OCI-LY7 (cell line): ENCODE measurements at regions not wholly inside any gene's neighbourhood (a gene's known extent, or its start where the extent isn't known, plus 50 kb on each side); places are given as distances from the start of the nearest gene placed in this dataset.

Source experiments
- BruUV-seq: library from RNA; stranded (reverse); fragments of 400-500 nt; replicated peaks from 2 replicates; lab custom pipeline; 2021; lab: Mats Ljungman, UMichigan
- CTCF ChIA-PET: fragments of 300-600 bp; sonication (Branson Sonifier 250); formaldehyde crosslinking; loops from one replicate; lab custom pipeline; 2022; ENCODE audit warnings: antibody characterized with exemption; ENCODE audit not compliant: unreplicated experiment; lab: Charles Lee
- POLR2A ChIA-PET: fragments of 300-600 bp; sonication (Branson Sonifier 250); formaldehyde crosslinking; loops from one replicate; lab custom pipeline; 2022; ENCODE audit warnings: antibody characterized with exemption; lab: Charles Lee
- DNase-seq: peaks from one replicate; pipeline ENCODE4 v3.0.0-alpha.2; 2015; ENCODE audit warnings: low spot score
- H2AFZ ChIP-seq: fragments of 200-600 bp; sonication (generic), shearing (Covaris generic); 2 replicates; pipeline ENCODE4 v1.6.1; 2014; ENCODE audit warnings: mild to moderate bottlenecking, antibody characterized with exemption, low read length, moderate library complexity
- H3K27ac ChIP-seq: fragments of 200-600 bp; sonication (generic); 2 replicates; pipeline ENCODE4 v1.5.1; 2014; ENCODE audit warnings: mixed run types, low read depth, mild to moderate bottlenecking, moderate library complexity, low read length, inconsistent platforms; ENCODE audit not compliant: poor library complexity, severe bottlenecking
- H3K36me3 ChIP-seq: fragments of 200-600 bp; sonication (generic); 2 replicates; pipeline ENCODE4 v1.6.1; 2014; ENCODE audit warnings: mild to moderate bottlenecking, antibody characterized with exemption, low read length, moderate library complexity, mixed read lengths; ENCODE audit not compliant: insufficient read depth
- H3K4me1 ChIP-seq: fragments of 200-600 bp; sonication (generic); 2 replicates; pipeline ENCODE4 v1.5.1; 2014; ENCODE audit warnings: mild to moderate bottlenecking, low read length; ENCODE audit not compliant: insufficient read depth, poor library complexity, severe bottlenecking
- H3K4me2 ChIP-seq: fragments of 200-600 bp; sonication (generic); 2 replicates; pipeline ENCODE4 v1.6.1; 2014; ENCODE audit warnings: mild to moderate bottlenecking, low read length
- H3K4me3 ChIP-seq: fragments of 200-600 bp; sonication (generic); 2 replicates; pipeline ENCODE4 v1.5.1; 2014; ENCODE audit warnings: mild to moderate bottlenecking, low read depth, low read length; ENCODE audit not compliant: poor library complexity, severe bottlenecking
- H3K79me2 ChIP-seq: fragments of 200-600 bp; sonication (generic); 2 replicates; pipeline ENCODE4 v1.6.1; 2016; ENCODE audit warnings: low read depth, mild to moderate bottlenecking, low read length, moderate library complexity, mixed read lengths; ENCODE audit not compliant: insufficient read depth
- H3K9me2 ChIP-seq: fragments of 200-600 bp; sonication (generic); 2 replicates; pipeline ENCODE4 v1.6.1; 2016; ENCODE audit warnings: mild to moderate bottlenecking, low read length, mixed read lengths; ENCODE audit not compliant: insufficient read depth
- H3K9me3 ChIP-seq: fragments of 200-600 bp; sonication (generic); 2 replicates; pipeline ENCODE4 v1.6.1; 2014; ENCODE audit warnings: mild to moderate bottlenecking, mixed run types, low read length, mixed read lengths
- H4K20me1 ChIP-seq: fragments of 200-600 bp; sonication (generic); 2 replicates; pipeline ENCODE4 v1.6.1; 2014; ENCODE audit warnings: mild to moderate bottlenecking, antibody characterized with exemption, low read length, moderate library complexity, mixed read lengths; ENCODE audit not compliant: insufficient read depth
- CTCF ChIP-seq: fragments of 200-600 bp; sonication (generic); conservative IDR thresholded peaks from 2 replicates; pipeline ENCODE4 v1.5.1; 2014; ENCODE audit warnings: mild to moderate bottlenecking, antibody characterized with exemption, low read length, moderate library complexity, mixed read lengths
- EZH2phosphoT487 ChIP-seq: fragments of 200-600 bp; sonication (generic); IDR thresholded peaks from 2 replicates; pipeline ENCODE4 v1.6.1; 2018; ENCODE audit warnings: low read depth, borderline replicate concordance, mild to moderate bottlenecking, mixed run types, antibody characterized with exemption, low read length, moderate library complexity, mixed read lengths
- intact Hi-C: fragments of 100-400 bp; cut with micrococcal nuclease; formaldehyde crosslinking; loops from one replicate; pipeline ENCODE4 v1.10.0; 2022; ENCODE audit not compliant: unreplicated experiment

DNA sequence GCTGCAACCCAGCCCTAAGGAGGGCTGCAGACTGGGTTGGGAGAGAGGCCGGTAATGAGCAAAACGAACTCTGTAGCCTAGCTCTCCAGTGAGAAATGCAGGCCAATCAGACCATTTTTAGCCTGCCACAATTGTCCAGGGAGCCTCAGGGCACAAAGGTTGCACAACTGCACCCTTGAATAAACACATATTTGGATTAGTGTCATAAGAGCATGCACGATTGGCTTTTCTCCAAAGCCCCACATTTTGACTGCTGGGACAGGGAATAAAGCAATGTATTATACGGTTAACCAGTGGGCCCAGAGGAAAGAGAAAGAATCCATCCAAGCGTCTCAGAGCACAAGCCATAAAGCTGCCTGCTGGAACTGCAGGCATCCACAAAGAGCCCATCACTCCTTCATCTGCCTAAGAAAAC, 729.4 kb upstream of the SGCG start:
- intact Hi-C loops, result no loop called here
- BruUV-seq, result no TSS peak

GRCh38 chr13:22454586-22454985, 726.2 kb upstream of the SGCG start:
- TF ChIP-seq CTCF (no peak), EZH2phosphoT487 (no peak)
- no peaks in the 10 kb centered on the region for H4K20me1 ChIP-seq
- no peak for DNase-seq
- ChIA-PET CTCF (no interaction called here), POLR2A (no interaction called here)
- BruUV-seq, result no TSS peak
- no peak overlapping the region for H3K27ac ChIP-seq
- no peak overlapping the region for H3K4me2 ChIP-seq
- no peaks in the 10 kb centered on the region for H3K4me1 ChIP-seq
- H2AFZ ChIP-seq, result no peak overlapping the region
- no peaks in the 10 kb centered on the region for H3K36me3 ChIP-seq
- no peaks in the 10 kb centered on the region for H3K9me3 ChIP-seq
- H3K79me2 ChIP-seq, result no peaks in the 10 kb centered on the region
- intact Hi-C loops, result no loop called here
- no peaks in the 10 kb centered on the region for H3K9me2 ChIP-seq
- no peak overlapping the region for H3K4me3 ChIP-seq

More for the DNA sequence above, 729.4 kb upstream of the SGCG start:
- DNase-seq, result no peak
- Histone ChIP-seq H3K9me3 (no peaks in the 10 kb centered on the region), H4K20me1 (no peaks in the 10 kb centered on the region), H3K4me1 (no peaks in the 10 kb centered on the region), H3K79me2 (no peaks in the 10 kb centered on the region), H3K4me2 (no peak overlapping the region), H3K36me3 (no peaks in the 10 kb centered on the region), H3K9me2 (no peaks in the 10 kb centered on the region), H3K4me3 (no peak overlapping the region), H2AFZ (no peak overlapping the region), H3K27ac (no peak overlapping the region)
- POLR2A ChIA-PET, result no interaction called here
- TF ChIP-seq EZH2phosphoT487 (no peak), CTCF (no peak)
- CTCF ChIA-PET, result no interaction called here

GRCh38 chr13:22455036-22455435, 725.7 kb upstream of the SGCG start:
- Histone ChIP-seq H3K27ac (no peak overlapping the region), H3K9me2 (no peaks in the 10 kb centered on the region), H3K36me3 (no peaks in the 10 kb centered on the region), H4K20me1 (no peaks in the 10 kb centered on the region), H3K4me3 (no peak overlapping the region), H2AFZ (no peak overlapping the region), H3K9me3 (no peaks in the 10 kb centered on the region), H3K4me1 (no peaks in the 10 kb centered on the region), H3K79me2 (no peaks in the 10 kb centered on the region), H3K4me2 (no peak overlapping the region)
- DNase-seq, result no peak
- POLR2A ChIA-PET, result no interaction called here
- intact Hi-C loops, result no loop called here
- TF ChIP-seq EZH2phosphoT487 (no peak), CTCF (no peak)
- CTCF ChIA-PET, result no interaction called here
- no TSS peak for BruUV-seq
